Naive thymus-derived CD8-positive, alpha-beta T cell (primary cell): ENCODE measurements at regions not wholly inside any gene's neighbourhood (a gene's known extent, or its start where the extent isn't known, plus 50 kb on each side); places are given as distances from the start of the nearest gene placed in this dataset.

Experiments used
- ATAC-seq, 2 donors: fragments of 150-1000 bp; cut with Tn5 transposase in 1 of 2; sonication (Bioruptor Pico), chemical (Tn5 transposase) in 1 of 2; 1 replicate in 1 of 2; 2 replicates in 1 of 2; pipeline ENCODE4 v1.10.0; 2021; ENCODE audit warnings: mild to moderate bottlenecking in 2 of 2, moderate library complexity in 2 of 2
- POLR2A ChIA-PET: fragments of 350-600 bp; sonication (Branson Sonifier 250); formaldehyde crosslinking; loops from one replicate; lab custom pipeline; 2021; ENCODE audit warnings: antibody characterized with exemption; lab: Charles Lee
- DNase-seq, 10 donors: peaks; one replicate each; pipeline versions ENCODE4 v3.0.0 to v3.0.0-alpha.2; 2020 to 2022
- H3K27ac Mint-ChIP-seq, 10 donors: one replicate each; pipeline ENCODE4 v1.8.0; 2020 to 2022; ENCODE audit warnings: mild to moderate bottlenecking in 10 of 10, mixed read lengths in 10 of 10, moderate library complexity in 4 of 10, inconsistent platforms in 1 of 10
- H3K27me3 Mint-ChIP-seq, 5 donors: one replicate each; pipeline ENCODE4 v1.8.0; 2021 to 2022; ENCODE audit warnings: mixed read lengths in 5 of 5
- H3K36me3 Mint-ChIP-seq, 3 donors: one replicate each; pipeline ENCODE4 v1.8.0; 2020 to 2022; ENCODE audit warnings: mixed read lengths in 3 of 3, mild to moderate bottlenecking in 2 of 3, inconsistent platforms in 1 of 3
- H3K4me1 Mint-ChIP-seq, 4 donors: one replicate each; pipeline ENCODE4 v1.8.0; 2021 to 2022; ENCODE audit warnings: mixed read lengths in 4 of 4
- H3K4me3 Mint-ChIP-seq, 10 donors: one replicate each; pipeline ENCODE4 v1.8.0; 2020 to 2022; ENCODE audit warnings: mild to moderate bottlenecking in 10 of 10, mixed read lengths in 10 of 10, moderate library complexity in 6 of 10, inconsistent platforms in 1 of 10
- H3K9me3 Mint-ChIP-seq, 9 donors: one replicate each; pipeline ENCODE4 v1.8.0; 2020 to 2022; ENCODE audit warnings: mixed read lengths in 9 of 9, mild to moderate bottlenecking in 3 of 9, inconsistent platforms in 1 of 9, moderate library complexity in 1 of 9

DNA sequence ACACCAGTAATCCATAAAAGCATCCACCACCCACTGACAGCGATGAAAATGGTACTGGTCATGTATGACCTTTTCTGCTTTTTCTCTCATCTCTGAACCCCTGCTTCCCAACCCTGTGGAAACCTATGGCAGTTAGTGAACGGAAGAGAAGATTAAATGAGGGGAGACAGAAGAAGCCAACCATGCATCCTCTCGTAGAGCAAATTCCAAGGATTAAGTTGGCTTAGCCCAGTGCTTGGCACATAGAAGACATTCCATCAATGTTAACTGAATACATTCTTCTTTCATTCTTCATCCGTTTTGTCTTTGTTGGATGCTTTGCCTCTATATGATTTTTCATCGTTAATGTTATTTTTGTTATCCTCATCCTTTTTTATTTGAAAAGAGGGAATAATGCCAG is 339.7 kb upstream of the FLRT2 start:
- no peak for DNase-seq
- Mint-ChIP-seq H3K27me3 (no peaks in the 10 kb centered on the region), H3K36me3 (no peaks in the 10 kb centered on the region), H3K9me3 (peaks cover 0 to 23% (median 3%) of the 10 kb centered on the region in 9 donors), H3K27ac (no peak overlapping the region), H3K4me3 (no peak overlapping the region), H3K4me1 (no peaks in the 10 kb centered on the region)
- POLR2A ChIA-PET, result no interaction called here
- ATAC-seq, result no peak

DNA sequence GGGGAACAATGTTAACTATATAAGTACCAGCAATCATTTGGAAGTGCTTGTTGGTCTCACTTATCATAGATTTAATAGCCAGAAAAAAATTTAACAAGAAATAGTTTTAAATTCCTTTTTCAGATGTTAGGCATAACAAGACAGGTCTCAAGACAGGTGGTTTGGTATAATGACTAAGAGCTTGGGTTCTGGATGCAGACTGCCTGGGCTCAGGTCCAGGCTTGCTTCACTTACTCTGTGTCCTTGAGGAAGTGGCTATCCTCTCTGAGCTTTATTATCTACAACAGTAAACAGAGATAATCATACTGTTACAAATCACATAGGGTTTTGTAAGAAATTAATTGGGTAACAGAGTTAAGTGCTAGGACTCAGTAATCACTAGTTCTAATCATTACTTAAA is 338.0 kb upstream of the FLRT2 start:
- Mint-ChIP-seq H3K4me1 (no peaks in the 10 kb centered on the region), H3K4me3 (no peak overlapping the region), H3K27ac (no peak overlapping the region), H3K9me3 (peaks cover 0 to 23% (median 3%) of the 10 kb centered on the region in 9 donors), H3K27me3 (no peaks in the 10 kb centered on the region), H3K36me3 (no peaks in the 10 kb centered on the region)
- DNase-seq (no peak), ATAC-seq (no peak)
- POLR2A ChIA-PET, result no interaction called here

DNA sequence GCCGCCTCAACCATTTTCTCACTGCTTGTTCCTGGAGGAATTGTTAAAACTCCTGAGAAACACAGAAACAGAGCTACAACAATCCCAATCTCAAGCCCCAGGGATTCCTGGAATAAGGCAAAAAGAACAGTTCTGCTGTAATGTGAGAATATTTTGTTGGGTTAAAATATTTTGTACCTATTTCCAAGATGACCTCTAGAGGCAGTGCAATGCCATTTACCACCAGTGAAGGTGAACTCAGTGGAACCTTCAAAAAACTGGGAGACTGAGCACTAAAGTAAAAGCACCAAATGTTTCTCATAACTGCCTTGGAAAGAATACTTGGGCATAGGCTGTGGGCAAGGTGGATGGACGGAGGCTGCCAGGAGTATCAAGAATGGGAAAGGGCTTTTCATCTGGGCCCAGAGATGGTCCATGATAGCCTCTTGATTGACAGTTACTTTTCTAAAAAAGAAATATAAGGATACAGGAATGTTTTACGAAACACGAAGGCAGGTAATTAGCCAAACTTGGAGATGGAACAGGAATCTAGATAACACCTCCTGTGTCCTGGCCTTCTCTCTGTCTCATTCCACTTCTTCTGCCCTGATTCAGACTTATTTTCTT is 334.0 kb upstream of the FLRT2 start:
- Mint-ChIP-seq H3K36me3 (no peaks in the 10 kb centered on the region), H3K27ac (no peak overlapping the region), H3K9me3 (peaks cover 0 to 16% (median 4%) of the 10 kb centered on the region in 9 donors)

DNA sequence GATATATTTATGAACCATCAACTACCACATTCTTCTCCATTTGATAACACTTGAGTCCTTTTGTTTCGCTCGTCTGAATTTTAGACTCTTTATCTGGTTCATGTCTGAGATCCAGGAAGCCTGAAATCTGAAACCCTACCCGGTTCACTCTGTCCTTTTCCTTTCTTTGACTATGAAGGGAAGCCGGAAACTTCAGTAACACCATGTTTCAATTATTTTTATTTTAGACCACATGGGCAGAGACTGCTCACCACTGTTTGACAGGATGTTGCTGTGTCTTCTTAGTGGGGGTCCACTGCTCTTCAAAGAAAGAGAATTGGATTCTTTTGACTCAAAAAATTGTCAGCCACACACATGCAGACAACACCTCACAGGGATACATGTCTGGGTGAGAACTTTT is 331.9 kb upstream of the FLRT2 start:
- Mint-ChIP-seq H3K4me3 (no peak overlapping the region), H3K27ac (no peak overlapping the region), H3K4me1 (no peaks in the 10 kb centered on the region), H3K27me3 (no peaks in the 10 kb centered on the region), H3K9me3 (peaks cover 0 to 16% (median 4%) of the 10 kb centered on the region in 9 donors), H3K36me3 (no peaks in the 10 kb centered on the region)
- ATAC-seq, result no peak
- POLR2A ChIA-PET, result no interaction called here
- DNase-seq, result no peak

More for the DNA sequence above, 334.0 kb upstream of the FLRT2 start:
- Mint-ChIP-seq H3K4me3 (no peak overlapping the region), H3K4me1 (no peaks in the 10 kb centered on the region), H3K27me3 (no peaks in the 10 kb centered on the region)
- DNase-seq (no peak), ATAC-seq (no peak)
- POLR2A ChIA-PET, result no interaction called here

DNA sequence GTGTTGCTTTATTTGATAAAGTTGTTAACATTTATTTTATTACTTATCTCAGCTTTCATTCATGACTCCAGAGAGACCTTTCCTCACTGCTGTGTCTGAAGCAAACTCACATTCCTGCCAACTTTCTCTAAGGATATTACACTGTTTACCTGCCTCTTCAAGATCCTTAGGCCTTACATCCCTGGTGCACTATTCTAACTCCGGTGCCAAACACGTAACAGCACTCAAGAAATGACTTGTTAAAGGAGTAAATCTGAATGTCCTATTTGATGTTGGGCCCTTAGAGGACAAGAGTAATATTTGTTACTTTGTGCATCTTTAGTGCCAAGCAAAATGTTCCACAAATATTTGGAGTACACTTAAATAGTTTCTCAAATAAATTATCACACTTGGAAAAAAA is 324.1 kb upstream of the FLRT2 start:
- no peak for ATAC-seq
- DNase-seq, result no peak
- Mint-ChIP-seq H3K36me3 (no peaks in the 10 kb centered on the region), H3K4me1 (no peaks in the 10 kb centered on the region), H3K27ac (no peak overlapping the region), H3K4me3 (no peak overlapping the region), H3K9me3 (peaks cover 0 to 7% (median 0%) of the 10 kb centered on the region in 9 donors), H3K27me3 (no peaks in the 10 kb centered on the region)
- POLR2A ChIA-PET, result no interaction called here

DNA sequence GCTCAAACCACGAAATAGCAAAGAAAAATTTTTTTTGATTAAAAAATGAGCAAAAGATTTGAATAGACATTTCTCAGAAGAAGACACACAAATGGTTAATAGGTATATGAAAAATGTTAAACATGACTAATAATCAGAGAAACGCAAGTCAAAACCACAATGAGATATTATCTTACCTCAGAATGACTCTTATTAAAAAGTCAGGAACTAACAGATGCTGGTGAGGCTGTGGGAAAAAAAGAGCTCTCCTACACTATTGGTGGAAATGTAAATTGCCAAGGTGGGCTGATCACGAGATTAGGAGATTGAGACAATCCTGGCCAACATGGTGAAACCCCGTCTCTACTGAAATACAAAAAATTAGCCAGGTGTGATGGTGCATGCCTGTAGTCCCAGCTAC is 315.5 kb upstream of the FLRT2 start:
- no peak overlapping the region for H3K4me3 Mint-ChIP-seq
- peaks cover 0 to 4% (median 0%) of the 10 kb centered on the region in 3 donors for H3K36me3 Mint-ChIP-seq
- H3K9me3 Mint-ChIP-seq, result peaks cover 0 to 21% (median 8%) of the 10 kb centered on the region in 9 donors
- ATAC-seq (no peak), DNase-seq (no peak)
- no peak overlapping the region for H3K27ac Mint-ChIP-seq
- POLR2A ChIA-PET, result no interaction called here
- no peaks in the 10 kb centered on the region for H3K4me1 Mint-ChIP-seq
- H3K27me3 Mint-ChIP-seq, result no peaks in the 10 kb centered on the region

DNA sequence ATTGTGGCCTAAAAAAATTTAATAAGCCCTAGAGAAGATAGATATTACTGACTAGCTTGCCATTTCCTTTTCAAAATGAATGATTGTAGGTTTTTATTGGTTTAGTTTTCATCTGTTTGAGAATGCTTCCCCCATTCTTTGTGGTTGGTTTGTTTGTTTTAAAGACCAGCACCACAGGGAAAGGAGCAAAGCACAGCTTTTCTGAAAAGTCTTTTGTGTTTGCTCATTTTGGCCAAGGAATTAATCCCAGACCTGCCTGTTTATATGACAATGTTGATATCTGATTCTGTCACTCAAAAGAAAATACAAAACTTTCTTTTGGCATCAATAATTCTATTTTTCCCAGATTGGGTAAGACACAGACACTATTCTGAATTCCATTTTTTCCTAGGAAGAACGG is 312.5 kb upstream of the FLRT2 start:
- Mint-ChIP-seq H3K27me3 (no peaks in the 10 kb centered on the region), H3K27ac (no peak overlapping the region), H3K36me3 (peaks cover 0 to 4% (median 0%) of the 10 kb centered on the region in 3 donors), H3K4me1 (no peaks in the 10 kb centered on the region), H3K4me3 (no peak overlapping the region), H3K9me3 (peaks cover 2 to 19% (median 8%) of the 10 kb centered on the region in 9 donors)
- DNase-seq (no peak), ATAC-seq (no peak)
- POLR2A ChIA-PET, result no interaction called here

DNA sequence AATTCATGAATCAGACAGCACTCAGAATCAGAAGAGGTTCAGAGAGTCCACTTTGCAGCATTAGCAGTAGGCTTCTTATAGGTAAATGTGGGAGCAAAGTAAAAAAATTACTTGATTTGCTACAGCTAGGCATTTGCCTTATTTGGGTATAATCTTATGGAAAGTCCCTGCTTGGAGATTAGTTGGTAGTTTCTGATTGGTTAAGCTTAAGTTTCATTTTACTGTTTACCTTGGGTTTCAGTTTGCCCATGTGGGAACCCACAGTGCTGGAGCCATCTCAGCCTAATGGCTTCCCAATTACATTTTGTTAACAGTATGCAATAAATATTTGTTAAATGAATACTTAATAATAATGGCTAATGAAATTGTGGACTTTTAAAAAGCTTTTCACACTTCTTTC is 311.0 kb upstream of the FLRT2 start:
- H3K9me3 Mint-ChIP-seq, result peaks cover 0 to 16% (median 2%) of the 10 kb centered on the region in 9 donors
- POLR2A ChIA-PET, result no interaction called here
- H3K4me1 Mint-ChIP-seq, result no peaks in the 10 kb centered on the region
- no peak overlapping the region for H3K27ac Mint-ChIP-seq
- DNase-seq, result no peak
- no peaks in the 10 kb centered on the region for H3K27me3 Mint-ChIP-seq
- no peak overlapping the region for H3K4me3 Mint-ChIP-seq
- ATAC-seq, result no peak
- H3K36me3 Mint-ChIP-seq, result no peaks in the 10 kb centered on the region

DNA sequence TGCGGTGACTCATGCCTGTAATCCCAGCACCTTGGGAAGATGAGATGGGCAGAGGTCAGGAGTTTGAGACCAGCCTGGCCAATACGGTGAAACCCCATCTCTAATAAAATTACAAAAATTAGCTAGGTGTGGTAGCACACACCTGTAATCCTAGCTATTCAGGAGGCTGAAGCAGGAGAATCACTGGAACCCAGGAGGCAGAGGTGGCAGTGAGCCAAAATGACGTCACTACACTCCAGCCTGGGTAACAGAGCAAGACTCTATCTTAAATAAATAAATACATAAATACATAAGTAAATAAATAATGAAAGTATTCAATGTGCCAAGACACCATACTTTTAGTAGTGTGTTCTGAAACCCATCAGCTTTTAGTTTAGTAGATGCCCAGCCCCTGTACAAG is 308.1 kb upstream of the FLRT2 start:
- Mint-ChIP-seq H3K27ac (no peak overlapping the region), H3K9me3 (peaks cover 0 to 12% (median 5%) of the 10 kb centered on the region in 9 donors), H3K4me1 (no peaks in the 10 kb centered on the region), H3K27me3 (no peaks in the 10 kb centered on the region), H3K36me3 (no peaks in the 10 kb centered on the region), H3K4me3 (no peak overlapping the region)
- ATAC-seq (no peak), DNase-seq (no peak)
- POLR2A ChIA-PET, result no interaction called here

DNA sequence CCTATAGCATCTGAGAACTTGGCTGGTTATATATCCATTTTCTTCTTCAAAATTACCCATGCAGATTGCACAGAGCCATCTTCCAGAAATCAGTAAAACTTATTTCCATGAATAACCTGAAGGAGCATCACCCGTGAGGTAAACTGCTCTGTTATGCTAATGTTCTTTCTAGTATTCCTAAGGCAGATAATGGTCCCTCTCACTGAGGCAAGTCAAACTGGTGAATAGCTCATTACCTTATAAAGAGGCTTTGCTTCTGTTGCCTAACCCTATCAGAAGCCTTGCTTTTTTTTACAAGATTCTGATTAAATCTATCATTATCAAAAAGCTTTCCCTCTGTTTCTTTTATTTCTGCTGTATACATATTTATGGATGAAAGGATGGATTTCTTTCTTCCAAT is 307.6 kb upstream of the FLRT2 start:
- ATAC-seq (no peak), DNase-seq (no peak)
- Mint-ChIP-seq H3K4me1 (no peaks in the 10 kb centered on the region), H3K4me3 (no peak overlapping the region), H3K27me3 (no peaks in the 10 kb centered on the region), H3K36me3 (no peaks in the 10 kb centered on the region), H3K9me3 (peaks cover 0 to 10% (median 5%) of the 10 kb centered on the region in 9 donors), H3K27ac (no peak overlapping the region)
- POLR2A ChIA-PET, result no interaction called here

DNA sequence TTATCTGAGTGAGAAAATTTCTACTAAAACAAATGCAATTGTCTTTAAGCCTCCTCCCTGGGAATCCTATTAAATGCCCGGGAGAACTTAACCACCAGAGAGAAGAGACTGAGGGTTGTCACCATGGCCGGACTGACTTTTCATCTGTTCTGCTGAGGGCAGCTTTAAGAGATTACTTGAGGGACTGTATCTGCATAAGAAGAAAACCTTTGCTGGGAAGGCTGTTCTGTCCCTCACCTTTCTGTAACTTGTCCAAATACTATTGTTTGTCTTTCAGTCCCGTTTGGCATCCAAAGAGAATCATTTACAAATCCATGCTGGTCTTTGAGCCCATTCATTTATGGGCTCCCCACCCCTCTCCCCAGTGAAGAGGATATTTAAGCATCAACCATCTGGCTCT is 306.3 kb upstream of the FLRT2 start:
- Mint-ChIP-seq H3K27ac (no peak overlapping the region), H3K9me3 (peaks cover 0 to 10% (median 6%) of the 10 kb centered on the region in 9 donors), H3K4me3 (no peak overlapping the region), H3K27me3 (no peaks in the 10 kb centered on the region), H3K4me1 (no peaks in the 10 kb centered on the region), H3K36me3 (no peaks in the 10 kb centered on the region)
- no peak for ATAC-seq
- DNase-seq, result no peak
- POLR2A ChIA-PET, result no interaction called here

DNA sequence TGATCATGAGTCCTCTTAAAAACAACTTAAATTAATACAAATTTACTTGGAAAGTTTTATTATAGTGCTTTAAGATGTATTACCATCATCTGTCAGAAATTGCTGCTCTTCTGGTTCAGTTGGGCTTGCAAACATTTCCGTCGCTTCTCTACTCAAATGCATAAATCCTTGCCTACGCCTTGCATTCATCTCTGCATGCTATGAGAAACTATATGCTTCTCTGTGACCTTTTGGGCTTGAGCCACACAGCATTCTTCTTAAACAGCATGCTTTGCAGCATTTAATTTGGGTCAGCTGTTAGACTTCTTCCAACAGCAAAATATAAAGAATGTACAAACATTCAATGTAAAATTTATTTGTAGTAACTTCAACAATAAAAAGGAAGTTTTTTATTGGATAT is 305.7 kb upstream of the FLRT2 start:
- Mint-ChIP-seq H3K36me3 (no peaks in the 10 kb centered on the region), H3K27ac (no peak overlapping the region), H3K4me3 (no peak overlapping the region), H3K27me3 (no peaks in the 10 kb centered on the region), H3K4me1 (no peaks in the 10 kb centered on the region), H3K9me3 (peaks cover 0 to 14% (median 7%) of the 10 kb centered on the region in 9 donors)
- POLR2A ChIA-PET, result no interaction called here
- ATAC-seq (no peak), DNase-seq (no peak)

DNA sequence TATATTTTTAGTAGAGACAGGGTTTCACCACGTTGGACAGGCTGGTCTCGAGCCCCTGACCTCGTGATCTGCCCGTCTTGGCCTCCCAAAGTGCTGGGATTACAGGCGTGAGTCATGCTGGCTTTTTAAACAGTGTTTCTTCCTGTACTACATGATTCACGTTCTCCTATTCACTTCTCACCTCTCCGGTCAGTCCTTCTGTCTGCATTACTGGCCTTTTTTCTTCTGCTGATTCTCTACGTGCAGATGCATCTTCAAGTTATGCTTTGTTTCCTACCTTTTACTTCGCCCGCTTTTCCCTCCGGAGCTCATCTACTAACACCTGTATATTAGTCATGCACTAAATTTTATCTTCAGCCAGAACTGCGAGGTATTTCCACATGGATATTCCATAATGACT is 296.2 kb upstream of the FLRT2 start:
- ATAC-seq (no peak), DNase-seq (no peak)
- Mint-ChIP-seq H3K36me3 (no peaks in the 10 kb centered on the region), H3K27ac (no peak overlapping the region), H3K9me3 (peaks cover 0 to 27% (median 10%) of the 10 kb centered on the region in 9 donors), H3K27me3 (no peaks in the 10 kb centered on the region), H3K4me1 (no peaks in the 10 kb centered on the region), H3K4me3 (no peak overlapping the region)
- POLR2A ChIA-PET, result no interaction called here
